ENCODE measurements at regions not wholly inside any gene's neighbourhood (a gene's known extent, or its start where the extent isn't known, plus 50 kb on each side); places are given as distances from the start of the nearest gene placed in this dataset.

- Histone ChIP-seq H3K4me1 (ENCODE audit: control insufficient read depth, insufficient read depth, low read length) (no peaks in the 10 kb centered on the region), H3K27me3 (ENCODE audit: control insufficient read depth, insufficient read depth, low read length) (no peaks in the 10 kb centered on the region), H3K27ac (ENCODE audit: low read length) (no peak overlapping the region), H3K9me3 (ENCODE audit: control insufficient read depth, insufficient read depth, low read depth, low read length) (no peaks in the 10 kb centered on the region), H3K36me3 (ENCODE audit: control insufficient read depth, insufficient read depth, low read length) (no peaks in the 10 kb centered on the region), H3K4me3 (ENCODE audit: low read depth in 2 of 2, low read length in 2 of 2) (no peak overlapping the region)
- POLR2A ChIA-PET: interaction anchor here (0.6 kb wide), 1 partner anchor 60 kb away, joined by 6 read pairs; no protein-coding TSS in a partner anchor
- no TSS peak for BruUV-seq (replicated peaks)
- in situ Hi-C loops (cut with HindIII; ENCODE audit: low pct_unique_long_range_greater_than_20kb, low sequenced_read_pairs): no loop called here
- CTCF ChIA-PET: no interaction called here
- no peak for ATAC-seq
- TF ChIP-seq CTCF (IDR thresholded peaks at IDR 0.05) (no peak), SIN3A (IDR thresholded peaks at IDR 0.05; ENCODE audit: borderline replicate concordance, insufficient read depth, low read depth, low read length) (no peak), POLR2AphosphoS5 (IDR thresholded peaks at IDR 0.05; ENCODE audit: low read depth, low read length) (no peak), TCF7L2 (IDR thresholded peaks at IDR 0.05; ENCODE audit: low read depth, low read length) (no peak)
- TF ChIP-seq, protein P1, sequence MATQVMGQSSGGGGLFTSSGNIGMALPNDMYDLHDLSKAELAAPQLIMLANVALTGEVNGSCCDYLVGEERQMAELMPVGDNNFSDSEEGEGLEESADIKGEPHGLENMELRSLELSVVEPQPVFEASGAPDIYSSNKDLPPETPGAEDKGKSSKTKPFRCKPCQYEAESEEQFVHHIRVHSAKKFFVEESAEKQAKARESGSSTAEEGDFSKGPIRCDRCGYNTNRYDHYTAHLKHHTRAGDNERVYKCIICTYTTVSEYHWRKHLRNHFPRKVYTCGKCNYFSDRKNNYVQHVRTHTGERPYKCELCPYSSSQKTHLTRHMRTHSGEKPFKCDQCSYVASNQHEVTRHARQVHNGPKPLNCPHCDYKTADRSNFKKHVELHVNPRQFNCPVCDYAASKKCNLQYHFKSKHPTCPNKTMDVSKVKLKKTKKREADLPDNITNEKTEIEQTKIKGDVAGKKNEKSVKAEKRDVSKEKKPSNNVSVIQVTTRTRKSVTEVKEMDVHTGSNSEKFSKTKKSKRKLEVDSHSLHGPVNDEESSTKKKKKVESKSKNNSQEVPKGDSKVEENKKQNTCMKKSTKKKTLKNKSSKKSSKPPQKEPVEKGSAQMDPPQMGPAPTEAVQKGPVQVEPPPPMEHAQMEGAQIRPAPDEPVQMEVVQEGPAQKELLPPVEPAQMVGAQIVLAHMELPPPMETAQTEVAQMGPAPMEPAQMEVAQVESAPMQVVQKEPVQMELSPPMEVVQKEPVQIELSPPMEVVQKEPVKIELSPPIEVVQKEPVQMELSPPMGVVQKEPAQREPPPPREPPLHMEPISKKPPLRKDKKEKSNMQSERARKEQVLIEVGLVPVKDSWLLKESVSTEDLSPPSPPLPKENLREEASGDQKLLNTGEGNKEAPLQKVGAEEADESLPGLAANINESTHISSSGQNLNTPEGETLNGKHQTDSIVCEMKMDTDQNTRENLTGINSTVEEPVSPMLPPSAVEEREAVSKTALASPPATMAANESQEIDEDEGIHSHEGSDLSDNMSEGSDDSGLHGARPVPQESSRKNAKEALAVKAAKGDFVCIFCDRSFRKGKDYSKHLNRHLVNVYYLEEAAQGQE (IDR thresholded peaks at IDR 0.05; ENCODE audit: insufficient read depth in 1 of 2, low read depth in 2 of 2, low read length in 1 of 2): no peak
- intact Hi-C loops (cut with micrococcal nuclease; ENCODE audit: unreplicated experiment): no loop called here
- DNase-seq (ENCODE audit: low read depth, low spot score): no peak
Observed at GRCh38 chr1:94765958-94766357, 54.2 kb upstream of the SLC44A3 start.

GRCh38 chr1:94759188-94759587 is 61.0 kb upstream of the SLC44A3 start:
- no peaks in the 10 kb centered on the region for H3K36me3 ChIP-seq (ENCODE audit: control insufficient read depth, insufficient read depth, low read length)
- ATAC-seq (no peak), DNase-seq (ENCODE audit: low read depth, low spot score) (no peak)
- BruUV-seq (replicated peaks): no TSS peak
- no peak overlapping the region for H3K27ac ChIP-seq (ENCODE audit: low read length)
- TF ChIP-seq CTCF (IDR thresholded peaks at IDR 0.05): no peak
- TF ChIP-seq TCF7L2 (IDR thresholded peaks at IDR 0.05; ENCODE audit: low read depth, low read length): no peak
- TF ChIP-seq SIN3A (IDR thresholded peaks at IDR 0.05; ENCODE audit: borderline replicate concordance, insufficient read depth, low read depth, low read length): no peak
- TF ChIP-seq POLR2AphosphoS5 (IDR thresholded peaks at IDR 0.05; ENCODE audit: low read depth, low read length): no peak
- TF ChIP-seq, protein P1 (IDR thresholded peaks at IDR 0.05; ENCODE audit: insufficient read depth in 1 of 2, low read depth in 2 of 2, low read length in 1 of 2): no peak
- intact Hi-C loops (cut with micrococcal nuclease; ENCODE audit: unreplicated experiment): no loop called here
- CTCF ChIA-PET: no interaction called here
- H3K4me1 ChIP-seq (ENCODE audit: control insufficient read depth, insufficient read depth, low read length): no peaks in the 10 kb centered on the region
- no peaks in the 10 kb centered on the region for H3K27me3 ChIP-seq (ENCODE audit: control insufficient read depth, insufficient read depth, low read length)
- POLR2A ChIA-PET: no interaction called here
- no peaks in the 10 kb centered on the region for H3K9me3 ChIP-seq (ENCODE audit: control insufficient read depth, insufficient read depth, low read depth, low read length)
- H3K4me3 ChIP-seq (ENCODE audit: low read depth in 2 of 2, low read length in 2 of 2): no peak overlapping the region
- in situ Hi-C loops (cut with HindIII; ENCODE audit: low pct_unique_long_range_greater_than_20kb, low sequenced_read_pairs): no loop called here
